ENCODE measurements at regions not wholly inside any gene's neighbourhood (a gene's known extent, or its start where the extent isn't known, plus 50 kb on each side); places are given as distances from the start of the nearest gene placed in this dataset.

- Histone ChIP-seq H3F3A (ENCODE audit: insufficient read depth, low read length, poor library complexity, severe bottlenecking) (no peaks in the 10 kb centered on the region), H3K4me3 (ENCODE audit: low read length) (no peak overlapping the region), H3K27me3 (ENCODE audit: insufficient read depth, low read depth, low read length) (no peaks in the 10 kb centered on the region), H3K9ac (ENCODE audit: low read length) (no peak overlapping the region), H4K20me1 (ENCODE audit: insufficient read depth) (no peaks in the 10 kb centered on the region), H3K79me2 (replicated peaks; ENCODE audit: insufficient read depth, low read length) (no peaks in the 10 kb centered on the region), H3K9me3 (ENCODE audit: low read length) (no peaks in the 10 kb centered on the region), H3K4me2 (ENCODE audit: low read length) (no peak overlapping the region), H3K36me3 (ENCODE audit: insufficient read depth, low read length) (no peaks in the 10 kb centered on the region), H3K9me2 (ENCODE audit: insufficient read depth, low read length) (no peaks in the 10 kb centered on the region), H2AFZ (ENCODE audit: low read depth, low read length) (no peak overlapping the region), H3K27ac (ENCODE audit: low read length) (no peak overlapping the region)
- TF ChIP-seq SMC3 (conservative IDR thresholded peaks at IDR 0.05; ENCODE audit: poor library complexity) (no peak), POLR2AphosphoS5 (IDR thresholded peaks at IDR 0.05) (no peak), MXI1 (conservative IDR thresholded peaks at IDR 0.05; ENCODE audit: poor library complexity, severe bottlenecking) (no peak), EZH2 (IDR thresholded peaks at IDR 0.05; ENCODE audit: borderline replicate concordance, insufficient read depth, low read length, poor library complexity, severe bottlenecking) (no peak), TAF1 (IDR thresholded peaks at IDR 0.05; ENCODE audit: low read depth) (no peak), CTCF (IDR thresholded peaks at IDR 0.05; ENCODE audit: poor library complexity, severe bottlenecking) (no peak), RAD21 (conservative IDR thresholded peaks at IDR 0.05) (no peak), REST (IDR thresholded peaks at IDR 0.05; ENCODE audit: borderline replicate concordance) (no peak), EP300 (conservative IDR thresholded peaks at IDR 0.05; ENCODE audit: poor library complexity, severe bottlenecking) (no peak)
Observed at GRCh38 chr1:60952612-60953111, 129.7 kb upstream of the NFIA start.

- TF ChIP-seq CTCF (IDR thresholded peaks at IDR 0.05; ENCODE audit: poor library complexity, severe bottlenecking) = no peak
- TF ChIP-seq POLR2AphosphoS5 (IDR thresholded peaks at IDR 0.05) = no peak
- TF ChIP-seq EZH2 (IDR thresholded peaks at IDR 0.05; ENCODE audit: borderline replicate concordance, insufficient read depth, low read length, poor library complexity, severe bottlenecking) = no peak
- Histone ChIP-seq H4K20me1 (ENCODE audit: insufficient read depth) (no peaks in the 10 kb centered on the region), H3K9me3 (ENCODE audit: low read length) (no peaks in the 10 kb centered on the region), H3K27ac (ENCODE audit: low read length) (no peak overlapping the region), H3F3A (ENCODE audit: insufficient read depth, low read length, poor library complexity, severe bottlenecking) (no peaks in the 10 kb centered on the region), H2AFZ (ENCODE audit: low read depth, low read length) (no peak overlapping the region), H3K27me3 (ENCODE audit: insufficient read depth, low read depth, low read length) (no peaks in the 10 kb centered on the region), H3K9ac (ENCODE audit: low read length) (no peak overlapping the region), H3K36me3 (ENCODE audit: insufficient read depth, low read length) (no peaks in the 10 kb centered on the region), H3K79me2 (replicated peaks; ENCODE audit: insufficient read depth, low read length) (no peaks in the 10 kb centered on the region), H3K9me2 (ENCODE audit: insufficient read depth, low read length) (no peaks in the 10 kb centered on the region), H3K4me3 (ENCODE audit: low read length) (no peak overlapping the region), H3K4me2 (ENCODE audit: low read length) (no peak overlapping the region)
Observed at GRCh38 chr1:60950224-60951063, 131.9 kb upstream of the NFIA start.
